Left kidney (tissue), 1 donor: ENCODE measurements at regions not wholly inside any gene's neighbourhood (a gene's known extent, or its start where the extent isn't known, plus 50 kb on each side); places are given as distances from the start of the nearest gene placed in this dataset.
A peak's percentile ranks its signal among the peaks of the same experiment; 100 is the strongest.
"Not testable (repeated sequence)": the region's sequence is repeated elsewhere in the genome, so short reads cannot be mapped to it uniquely, and the experiment has no call there.

Experiments
- DNase-seq: peaks from one replicate; pipeline ENCODE4 v3.0.0-alpha.2; 2013

- DNase-seq = no peak
Observed at GRCh38 chr12:102726686-102727085, 190.4 kb downstream of the PAH start.

- DNase-seq = no peak
Observed at GRCh38 chr12:102722147-102722546, 194.9 kb downstream of the PAH start.

GRCh38 chr12:102708108-102708507 is 208.9 kb downstream of the PAH start:
- no peak for DNase-seq

GRCh38 chr12:102702447-102703114 is 214.5 kb downstream of the PAH start:
- peak; percentile 34 for DNase-seq

GRCh38 chr12:102696045-102696444 is 215.7 kb upstream of the IGF1 start:
- DNase-seq = no peak

GRCh38 chr12:102694903-102695302 is 214.5 kb upstream of the IGF1 start:
- no peak for DNase-seq

GRCh38 chr12:102691773-102692555 is 211.6 kb upstream of the IGF1 start:
- no peak for DNase-seq

- no peak for DNase-seq
Observed at GRCh38 chr12:102690253-102690652, 209.9 kb upstream of the IGF1 start.

GRCh38 chr12:102689701-102690100 is 209.3 kb upstream of the IGF1 start:
- DNase-seq = no peak

- no peak for DNase-seq
Observed at GRCh38 chr12:102687523-102687922, 207.2 kb upstream of the IGF1 start.

- DNase-seq = no peak
Observed at GRCh38 chr12:102685841-102686240, 205.5 kb upstream of the IGF1 start.

GRCh38 chr12:102685172-102685571 is 204.8 kb upstream of the IGF1 start:
- no peak for DNase-seq

GRCh38 chr12:102682366-102683289 is 202.3 kb upstream of the IGF1 start:
- no peak for DNase-seq

GRCh38 chr12:102681747-102682146 is 201.4 kb upstream of the IGF1 start:
- no peak for DNase-seq

- no peak for DNase-seq
Observed at GRCh38 chr12:102681309-102681708, 200.9 kb upstream of the IGF1 start.

- no peak for DNase-seq
Observed at GRCh38 chr12:102680304-102680703, 199.9 kb upstream of the IGF1 start.

- DNase-seq = no peak
Observed at GRCh38 chr12:102676812-102677211, 196.4 kb upstream of the IGF1 start.

- DNase-seq = no peak
Observed at GRCh38 chr12:102675672-102676071, 195.3 kb upstream of the IGF1 start.

GRCh38 chr12:102673606-102674005 is 193.2 kb upstream of the IGF1 start:
- DNase-seq = no peak

- not testable (repeated sequence) for DNase-seq
Observed at GRCh38 chr12:102672212-102672611, 191.8 kb upstream of the IGF1 start.

- DNase-seq = no peak
Observed at GRCh38 chr12:102669056-102669455, 188.7 kb upstream of the IGF1 start.

GRCh38 chr12:102666176-102666575 is 185.8 kb upstream of the IGF1 start:
- DNase-seq = not testable (repeated sequence)
